ENCODE measurements at regions not wholly inside any gene's neighbourhood (a gene's known extent, or its start where the extent isn't known, plus 50 kb on each side); places are given as distances from the start of the nearest gene placed in this dataset.
"Not testable (repeated sequence)": the region's sequence is repeated elsewhere in the genome, so short reads cannot be mapped to it uniquely, and the experiment has no call there.

DNA sequence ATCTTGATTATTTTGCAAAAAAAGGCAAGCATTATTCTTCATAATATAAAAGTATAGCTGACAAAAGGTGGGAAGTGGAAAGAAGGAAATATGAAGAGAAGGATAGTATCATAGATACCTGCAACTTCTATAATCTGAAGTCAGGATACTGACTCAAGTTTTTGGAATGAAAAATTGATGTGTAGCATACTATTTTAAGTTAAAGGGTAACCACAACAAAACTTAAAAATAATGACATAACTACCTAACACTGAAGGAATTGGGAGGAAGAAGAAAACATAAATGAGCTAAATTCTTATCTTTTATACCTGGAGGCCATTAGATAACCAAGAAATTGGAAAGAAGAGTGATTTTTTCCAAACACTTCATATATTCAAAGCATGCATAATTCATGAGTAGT is 51.8 kb upstream of the TLE1 start:
- no peak for DNase-seq (ENCODE audit: low read depth)

DNA sequence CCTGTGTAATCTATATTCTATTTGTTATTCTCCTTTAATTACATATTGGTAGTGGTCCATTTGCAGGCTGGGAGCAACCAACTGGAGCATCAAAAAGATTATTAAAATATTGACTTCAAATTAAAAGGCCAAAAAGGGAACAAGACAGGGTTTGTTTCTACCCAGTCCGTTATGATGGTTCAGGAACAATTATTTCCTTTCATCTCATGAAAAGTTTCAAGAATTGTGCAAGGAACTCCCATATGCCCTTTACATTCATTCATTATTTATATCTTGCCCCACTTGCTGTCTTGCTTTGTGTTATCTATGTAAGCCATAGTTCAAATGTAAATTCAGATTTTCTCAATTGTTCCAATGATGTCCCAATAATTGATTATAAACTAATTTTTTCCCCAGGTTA is 58.7 kb upstream of the TLE1 start:
- DNase-seq (ENCODE audit: low read depth) = no peak

DNA sequence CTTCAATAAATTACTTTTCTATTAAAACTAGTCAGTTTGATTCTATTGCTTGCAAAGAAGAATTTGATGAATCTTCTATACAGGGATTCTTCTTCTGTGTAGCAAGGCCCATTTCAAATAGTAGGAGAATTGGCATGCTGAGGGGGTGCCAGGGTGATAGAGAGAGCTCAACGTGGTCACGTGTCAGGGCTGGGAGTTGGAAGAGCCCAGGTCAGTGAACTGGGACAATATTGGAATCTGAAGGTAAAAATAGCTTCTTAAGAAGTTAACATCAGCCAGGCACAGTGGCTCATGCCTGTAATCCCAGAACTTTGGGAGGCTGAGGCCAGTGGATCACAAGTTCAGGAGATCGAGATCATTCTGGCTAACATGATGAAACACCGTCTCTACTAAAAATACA is 64.1 kb upstream of the TLE1 start:
- no peak for DNase-seq (ENCODE audit: low read depth)

GRCh38 chr9:81754245-81754644 is 64.9 kb upstream of the TLE1 start:
- no peak for DNase-seq (ENCODE audit: low read depth)

- DNase-seq (ENCODE audit: low read depth) = no peak
Observed at GRCh38 chr9:81755721-81756120, 66.4 kb upstream of the TLE1 start.

GRCh38 chr9:81756561-81756960 is 67.2 kb upstream of the TLE1 start:
- DNase-seq (ENCODE audit: low read depth) = no peak

DNA sequence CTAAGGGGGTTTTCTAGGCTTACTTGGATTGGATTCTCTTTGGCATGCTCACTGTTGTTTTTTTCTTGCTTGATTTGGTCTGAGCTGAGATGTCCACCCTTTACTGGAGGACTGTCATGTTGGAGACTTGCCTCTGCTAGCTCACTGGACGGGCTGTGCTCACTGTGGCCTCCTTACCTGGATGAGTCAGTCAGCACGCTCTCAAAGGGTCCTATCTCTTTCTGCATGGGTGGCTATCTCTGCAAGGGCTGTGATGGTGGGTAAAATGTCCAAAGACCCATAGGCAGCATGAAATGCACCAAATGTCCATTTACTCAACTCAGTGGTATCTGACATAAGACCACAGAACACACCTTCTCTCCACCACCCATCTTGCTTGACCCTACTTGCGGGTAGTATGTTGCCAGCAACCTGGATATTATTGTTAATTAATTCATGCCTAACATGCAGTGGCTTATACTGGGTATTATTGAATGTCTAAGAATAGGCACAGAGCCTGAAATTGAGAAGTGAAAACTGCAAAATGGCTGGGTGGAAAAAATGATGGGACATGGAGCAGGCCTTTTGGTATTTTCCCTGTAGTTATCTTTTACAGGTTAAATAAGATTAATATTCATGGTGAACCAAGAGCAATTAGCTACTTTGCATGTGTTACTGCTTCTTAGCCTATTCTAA is 68.9 kb upstream of the TLE1 start:
- no peak for DNase-seq (ENCODE audit: low read depth)

- peak; percentile 58 for DNase-seq (ENCODE audit: low read depth)
Observed at GRCh38 chr9:81759680-81760215, 70.4 kb upstream of the TLE1 start.

GRCh38 chr9:81767921-81768320 is 78.6 kb upstream of the TLE1 start:
- DNase-seq (ENCODE audit: low read depth) = no peak

GRCh38 chr9:81771571-81771970 is 82.2 kb upstream of the TLE1 start:
- DNase-seq (ENCODE audit: low read depth) = no peak

GRCh38 chr9:81772144-81772543 is 82.8 kb upstream of the TLE1 start:
- peak; percentile 26 for DNase-seq (ENCODE audit: low read depth)

DNA sequence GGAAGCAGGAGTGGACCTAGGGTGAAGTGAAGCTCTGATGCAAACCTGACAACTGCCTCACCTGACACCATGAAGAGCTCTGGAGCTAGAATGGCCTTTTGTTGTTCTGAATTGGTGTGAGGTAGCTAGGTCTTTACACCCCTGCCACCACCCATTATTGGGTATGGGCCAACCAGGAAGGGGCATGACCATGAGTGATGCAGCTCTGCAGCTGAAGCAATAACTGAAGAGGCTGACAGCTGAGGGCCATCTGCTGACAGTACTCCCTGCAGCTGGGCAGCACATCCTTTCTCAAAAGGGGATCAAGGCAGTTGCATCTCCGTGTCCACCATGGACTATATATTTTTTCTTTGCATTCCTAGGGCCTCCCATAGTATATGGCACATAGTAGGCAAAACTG is 87.0 kb upstream of the TLE1 start:
- no peak for DNase-seq (ENCODE audit: low read depth)

- DNase-seq (ENCODE audit: low read depth) = no peak
Observed at GRCh38 chr9:81776834-81777233, 87.5 kb upstream of the TLE1 start.

- no peak for DNase-seq (ENCODE audit: low read depth)
Observed at GRCh38 chr9:81777482-81777881, 88.1 kb upstream of the TLE1 start.

DNA sequence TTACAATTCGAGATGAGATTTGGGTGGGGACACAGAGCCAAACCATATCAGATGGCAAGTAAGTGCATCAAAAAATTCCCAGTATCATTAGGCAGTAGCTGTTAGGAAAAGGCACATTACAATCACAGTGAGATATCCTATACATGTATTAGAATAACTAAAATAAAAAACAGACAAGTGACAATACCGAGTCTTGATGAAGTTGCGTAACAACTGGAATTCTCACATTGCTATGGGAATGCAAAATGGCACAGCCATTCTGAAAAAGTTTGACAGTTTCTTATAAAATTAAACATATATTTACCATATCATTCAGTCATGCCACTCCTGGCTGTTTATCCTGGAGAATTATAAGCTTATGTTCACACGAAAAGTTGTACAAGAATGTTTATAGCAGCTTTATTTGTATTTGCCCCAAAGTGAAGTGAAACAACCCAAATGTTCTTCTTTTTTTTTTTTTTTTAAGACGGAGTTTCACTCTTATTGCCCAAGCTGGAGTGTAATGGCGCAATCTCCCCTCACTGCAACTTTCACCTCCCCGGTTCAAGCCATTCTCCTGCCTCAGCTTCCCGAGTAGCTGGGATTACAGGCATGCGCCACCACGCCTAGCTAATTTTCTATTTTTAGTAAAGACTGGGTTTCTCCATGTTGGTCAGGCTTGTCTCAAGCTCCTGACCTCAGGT is 93.1 kb upstream of the TLE1 start:
- DNase-seq (ENCODE audit: low read depth) = no peak

DNA sequence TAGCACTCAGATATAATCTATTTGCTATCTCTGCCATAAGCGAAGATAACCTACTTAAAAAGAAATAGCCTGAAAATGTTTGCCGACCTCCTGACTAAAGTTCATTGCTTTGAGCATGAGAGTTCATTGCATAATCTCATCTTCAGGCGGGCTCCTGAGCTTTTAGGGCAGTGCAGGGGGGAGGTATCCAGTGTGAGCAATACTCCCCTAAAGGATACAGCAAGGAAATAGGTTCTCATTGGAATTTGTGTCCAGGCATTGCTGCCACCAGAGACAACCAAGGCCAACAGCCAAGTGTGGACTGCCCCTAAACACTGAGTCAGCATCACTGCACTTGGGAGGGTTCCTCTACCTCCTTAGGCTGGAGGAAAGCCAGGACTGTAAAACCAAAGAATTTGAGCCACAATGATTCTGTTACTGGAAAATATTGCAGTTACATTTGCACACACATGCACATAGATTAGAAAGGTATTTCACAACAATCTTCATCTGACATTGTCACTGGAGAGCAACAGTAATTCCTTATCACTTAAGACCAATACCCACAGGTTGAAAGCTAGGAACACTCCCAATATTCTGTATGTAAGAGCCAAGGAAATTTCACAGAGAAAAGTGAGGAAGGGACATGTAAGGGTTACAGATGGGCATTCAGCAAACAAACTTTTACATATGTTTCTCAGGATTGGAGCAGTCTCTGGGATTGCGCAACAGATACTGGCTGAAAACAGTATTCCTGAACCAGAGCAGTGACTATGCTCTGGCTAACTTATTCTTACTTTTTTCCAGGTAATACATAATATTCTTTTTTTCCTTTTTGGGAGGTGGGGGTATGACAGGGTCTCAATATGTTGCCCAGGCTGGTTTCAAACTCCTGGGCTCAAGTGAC is 98.6 kb upstream of the TLE1 start:
- DNase-seq (ENCODE audit: low read depth) = peak; percentile 91

DNA sequence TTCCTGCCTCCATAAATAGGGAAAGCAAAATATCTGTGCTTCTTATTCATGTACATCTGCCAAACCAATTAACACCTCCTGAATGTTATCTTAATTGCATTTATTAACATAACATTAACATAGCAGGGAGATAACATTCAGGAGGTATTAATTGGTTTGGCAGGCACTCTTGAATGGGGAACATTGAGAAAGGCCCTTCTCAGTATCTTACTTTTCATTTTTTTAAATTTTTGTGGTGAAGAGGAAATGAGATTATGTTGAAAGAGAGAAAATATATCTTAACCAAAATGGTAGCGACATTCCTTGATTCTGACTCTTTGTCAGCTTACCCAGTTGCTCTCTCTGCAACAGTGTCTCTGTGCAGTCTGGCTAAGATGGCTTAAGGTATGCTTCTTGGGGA is 100.4 kb upstream of the TLE1 start:
- DNase-seq (ENCODE audit: low read depth) = no peak

GRCh38 chr9:81790166-81790565 is 100.8 kb upstream of the TLE1 start:
- no peak for DNase-seq (ENCODE audit: low read depth)

DNA sequence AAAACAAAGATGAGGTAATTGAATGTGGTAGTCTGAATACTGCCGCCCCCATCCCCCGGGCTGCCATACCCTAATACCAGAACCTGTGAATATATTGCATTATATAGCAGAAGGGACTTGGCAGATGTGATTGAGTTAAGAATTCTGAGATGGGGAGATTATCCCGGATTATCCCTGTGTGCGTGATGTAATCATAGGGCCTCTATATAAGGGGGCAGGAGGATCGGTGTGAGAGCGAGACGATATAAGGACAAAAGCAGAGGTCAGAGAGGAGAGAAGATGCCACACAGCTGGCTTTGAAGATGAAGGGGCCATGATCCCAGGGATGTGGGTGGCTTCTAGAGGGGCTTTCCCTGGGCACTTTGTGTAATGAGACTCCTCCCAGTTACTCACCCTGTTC is 101.7 kb upstream of the TLE1 start:
- no peak for DNase-seq (ENCODE audit: low read depth)

- no peak for DNase-seq (ENCODE audit: low read depth)
Observed at GRCh38 chr9:81798606-81799005, 109.3 kb upstream of the TLE1 start.

DNA sequence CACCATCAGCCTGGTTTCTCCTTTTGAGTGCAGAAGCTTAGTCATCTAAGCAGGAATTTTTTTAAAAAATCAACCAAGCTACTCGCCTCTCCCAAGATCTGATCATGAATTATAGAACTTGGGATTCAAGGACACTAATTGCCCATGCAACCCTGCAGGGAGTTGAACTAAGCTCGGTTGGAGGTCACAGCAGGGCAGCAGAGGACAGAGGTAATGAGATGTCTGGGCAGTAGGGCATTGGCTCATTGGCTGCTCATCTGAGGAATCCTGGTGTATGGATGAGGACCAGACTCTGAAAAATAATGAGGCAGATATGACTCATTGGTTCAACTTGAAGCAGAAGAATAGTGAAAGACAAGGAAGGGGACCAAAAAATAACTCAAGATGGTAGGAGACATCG is 111.8 kb upstream of the TLE1 start:
- DNase-seq (ENCODE audit: low read depth) = no peak

GRCh38 chr9:81804306-81804705 is 115.0 kb upstream of the TLE1 start:
- no peak for DNase-seq (ENCODE audit: low read depth)

DNA sequence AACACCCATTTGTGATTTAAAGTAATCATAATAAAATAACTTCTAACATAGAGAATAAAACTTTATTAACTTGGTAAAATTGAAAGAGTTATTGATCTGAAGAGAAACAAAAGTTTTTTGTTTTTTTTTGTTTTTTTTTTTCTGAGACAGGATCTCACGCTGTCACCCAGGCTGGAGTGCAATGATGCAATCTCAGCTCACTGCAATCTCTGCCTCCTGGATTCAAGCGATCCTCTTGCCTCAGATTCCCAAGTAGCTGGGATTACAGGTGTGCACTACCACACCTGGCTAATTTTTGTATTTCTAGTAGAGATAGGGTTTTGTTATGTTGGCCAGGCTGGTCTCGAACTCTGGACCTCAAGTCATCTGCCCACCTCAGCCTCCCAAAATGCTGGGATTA is 116.5 kb upstream of the SPATA31D4 start:
- not testable (repeated sequence) for DNase-seq (ENCODE audit: low read depth)
